T-helper 2 cell treated with Interferon-gamma antibody and Interleukin-4, amounts not matched to agents 100 ng/mL and 5 ng/mL, for 36 hours (primary cell): ENCODE measurements at regions not wholly inside any gene's neighbourhood (a gene's known extent, or its start where the extent isn't known, plus 50 kb on each side); places are given as distances from the start of the nearest gene placed in this dataset.

Experiments used
- intact Hi-C: fragments of 100-400 bp; cut with micrococcal nuclease; formaldehyde crosslinking; loops from one replicate; pipeline ENCODE4 v1.15.1; 2023

- intact Hi-C loops: no loop called here
These were observed 153.6 kb downstream of the VEGFA start for GRCh38 chr6:43923376-43924221.

GRCh38 chr6:43922426-43923375 lies 152.7 kb downstream of the VEGFA start:
- intact Hi-C loops: no loop called here

DNA sequence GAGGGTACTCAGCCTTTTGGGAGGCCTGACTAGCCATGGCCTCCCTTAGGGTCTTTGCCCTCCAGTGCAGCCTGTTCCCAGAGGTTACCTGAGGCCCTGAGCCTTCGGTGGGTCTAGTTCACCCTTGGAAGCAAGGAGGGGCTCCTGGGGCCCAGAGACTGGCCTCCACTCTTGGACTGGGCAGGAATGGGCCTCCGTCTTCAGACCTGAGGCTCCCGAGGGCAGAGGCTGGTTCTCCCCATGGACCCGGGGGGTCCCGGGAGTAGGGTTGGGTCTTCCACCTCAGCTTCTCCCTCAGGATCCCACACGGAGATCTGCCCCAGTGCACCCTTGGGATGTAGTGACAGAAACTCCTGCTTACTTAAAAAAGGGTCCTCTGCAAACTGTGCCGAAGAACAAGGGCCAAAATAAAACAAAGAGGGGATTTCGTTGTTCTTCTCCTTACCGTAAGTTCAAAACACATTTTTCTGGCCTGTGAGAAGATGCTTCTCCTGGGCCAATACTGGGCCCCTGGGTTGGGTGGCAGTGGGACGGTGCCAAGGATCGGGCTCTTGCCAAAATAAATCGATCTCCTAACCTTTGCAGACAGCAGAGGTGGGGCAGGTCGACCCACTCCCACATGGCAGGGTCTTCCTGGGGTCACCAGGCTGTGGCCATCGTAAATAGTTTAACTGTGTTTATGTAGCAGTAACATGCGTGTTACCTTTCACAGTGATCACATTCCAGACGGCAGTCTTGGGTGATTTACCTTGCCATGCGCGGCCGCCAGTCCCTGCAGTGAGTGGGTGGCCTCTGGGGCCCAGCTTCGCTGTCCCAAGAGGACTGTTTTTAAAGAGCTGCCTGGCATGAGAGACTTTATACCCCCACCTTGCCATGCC lies 151.8 kb downstream of the VEGFA start:
- intact Hi-C loops: no loop called here

DNA sequence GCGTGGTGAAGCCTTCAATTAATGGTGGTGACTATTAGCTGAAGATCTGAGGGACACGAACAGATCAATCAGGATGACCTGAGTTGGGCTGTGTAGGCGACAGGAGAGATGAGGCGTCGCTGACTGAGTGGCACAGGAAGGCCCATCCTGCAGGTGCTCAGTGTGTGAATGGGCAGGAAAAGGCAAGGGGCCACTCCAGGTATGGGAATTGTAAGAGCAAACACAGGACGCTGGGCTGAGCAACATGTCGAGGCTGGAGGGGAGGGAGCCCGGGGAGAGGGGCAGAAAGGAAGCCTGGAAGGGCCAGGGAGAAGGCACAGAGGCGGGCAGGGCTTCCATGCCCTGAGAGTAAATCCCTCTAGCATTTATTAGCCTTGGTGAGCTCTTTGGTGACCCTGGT lies 151.0 kb downstream of the VEGFA start:
- intact Hi-C loops: no loop called here

GRCh38 chr6:43919774-43920173 lies 149.8 kb downstream of the VEGFA start:
- intact Hi-C loops: no loop called here

- intact Hi-C loops: no loop called here
These were observed 147.9 kb downstream of the VEGFA start for GRCh38 chr6:43917878-43918382.

GRCh38 chr6:43916924-43917877 lies 147.2 kb downstream of the VEGFA start:
- intact Hi-C loops: no loop called here

DNA sequence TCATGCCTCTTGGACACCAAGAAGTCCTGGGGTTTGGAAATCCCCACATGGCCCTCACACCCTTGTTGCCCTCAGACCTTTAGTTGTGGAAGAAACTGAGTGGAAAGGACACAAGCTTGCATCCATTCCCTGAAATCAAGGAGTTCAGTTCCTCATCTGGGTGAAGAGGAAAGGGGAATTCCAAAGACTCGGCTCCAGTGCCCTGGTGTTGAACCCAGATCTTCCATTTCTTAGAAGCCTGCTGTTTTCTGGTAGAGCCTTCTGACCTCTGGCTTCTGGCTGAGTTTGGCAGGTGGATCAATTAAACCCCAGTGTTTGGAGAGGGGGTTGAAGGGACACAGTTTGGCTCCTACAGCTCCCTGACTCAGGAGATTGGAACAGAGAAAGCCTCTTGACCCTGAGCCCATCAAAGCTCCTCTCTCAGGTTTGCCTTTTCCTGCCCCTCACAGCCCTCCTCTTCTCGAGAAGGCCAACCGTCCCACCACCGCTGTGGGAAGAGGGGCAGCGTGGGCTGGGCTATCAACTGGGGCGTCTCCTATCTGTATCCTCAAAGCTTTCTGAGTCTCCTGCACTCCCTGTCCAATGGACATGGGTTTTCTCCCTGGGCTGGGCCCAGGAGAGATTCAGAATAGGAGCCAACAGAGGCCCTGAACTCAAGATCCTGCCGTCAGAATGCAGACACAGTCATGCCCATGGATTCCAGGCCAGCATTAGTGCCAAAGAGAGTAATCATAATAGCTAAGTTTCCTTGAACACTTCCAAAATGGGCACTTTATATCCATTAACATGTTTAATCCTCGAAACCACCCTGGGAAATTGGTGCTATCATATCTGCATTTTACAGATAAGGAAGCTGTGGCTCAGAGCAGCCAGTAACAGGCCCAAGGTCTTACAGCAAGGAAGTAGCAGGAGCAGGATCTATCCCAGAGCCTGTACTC lies 146.2 kb downstream of the VEGFA start:
- intact Hi-C loops: no loop called here

- intact Hi-C loops: no loop called here
These were observed 145.3 kb downstream of the VEGFA start for GRCh38 chr6:43915208-43915869.

GRCh38 chr6:43914272-43915147 lies 144.5 kb downstream of the VEGFA start:
- intact Hi-C loops: no loop called here

DNA sequence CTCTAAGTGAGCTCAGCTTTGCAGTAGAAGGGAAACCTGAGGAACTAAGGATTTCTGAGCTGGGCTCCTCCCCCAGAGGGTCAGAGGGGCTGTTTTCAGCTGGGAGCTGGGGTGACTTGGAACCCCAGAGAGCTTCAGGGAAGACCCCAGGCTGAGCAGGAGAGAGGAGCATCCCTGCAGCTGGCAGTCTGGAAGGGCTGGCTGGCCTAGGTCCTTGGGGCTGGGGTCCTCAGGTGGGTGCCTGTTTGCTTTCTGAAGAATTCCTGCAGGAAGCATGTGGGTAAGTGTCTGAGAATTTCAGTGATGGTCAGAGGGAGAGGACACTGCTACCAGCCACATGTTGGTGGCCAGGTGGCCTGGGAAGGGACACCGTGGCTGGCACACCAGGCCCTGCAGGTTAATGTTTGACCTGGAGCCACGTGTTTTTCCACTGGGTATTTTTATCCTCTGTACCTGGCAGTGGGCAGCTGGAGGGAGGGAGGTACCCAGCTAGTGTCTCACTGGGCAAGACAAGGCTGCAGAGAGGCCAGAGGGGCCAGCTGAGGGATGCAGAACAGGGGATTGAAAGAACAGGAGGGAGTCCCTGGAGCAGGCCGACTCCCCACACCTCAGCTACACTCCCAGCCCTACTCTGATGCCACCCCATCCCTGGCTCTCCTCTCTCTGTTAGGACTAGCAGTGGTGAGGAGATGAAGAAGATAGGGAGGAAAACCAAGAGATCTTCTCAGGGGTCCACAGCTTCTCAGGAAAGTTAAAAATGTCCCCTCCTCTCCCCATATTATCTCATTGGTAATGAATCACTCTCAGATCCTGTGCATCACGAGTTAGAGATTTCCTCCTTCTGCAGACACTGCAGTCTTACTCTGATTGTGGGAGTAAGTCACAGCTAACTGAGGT lies 143.6 kb downstream of the VEGFA start:
- intact Hi-C loops: no loop called here

DNA sequence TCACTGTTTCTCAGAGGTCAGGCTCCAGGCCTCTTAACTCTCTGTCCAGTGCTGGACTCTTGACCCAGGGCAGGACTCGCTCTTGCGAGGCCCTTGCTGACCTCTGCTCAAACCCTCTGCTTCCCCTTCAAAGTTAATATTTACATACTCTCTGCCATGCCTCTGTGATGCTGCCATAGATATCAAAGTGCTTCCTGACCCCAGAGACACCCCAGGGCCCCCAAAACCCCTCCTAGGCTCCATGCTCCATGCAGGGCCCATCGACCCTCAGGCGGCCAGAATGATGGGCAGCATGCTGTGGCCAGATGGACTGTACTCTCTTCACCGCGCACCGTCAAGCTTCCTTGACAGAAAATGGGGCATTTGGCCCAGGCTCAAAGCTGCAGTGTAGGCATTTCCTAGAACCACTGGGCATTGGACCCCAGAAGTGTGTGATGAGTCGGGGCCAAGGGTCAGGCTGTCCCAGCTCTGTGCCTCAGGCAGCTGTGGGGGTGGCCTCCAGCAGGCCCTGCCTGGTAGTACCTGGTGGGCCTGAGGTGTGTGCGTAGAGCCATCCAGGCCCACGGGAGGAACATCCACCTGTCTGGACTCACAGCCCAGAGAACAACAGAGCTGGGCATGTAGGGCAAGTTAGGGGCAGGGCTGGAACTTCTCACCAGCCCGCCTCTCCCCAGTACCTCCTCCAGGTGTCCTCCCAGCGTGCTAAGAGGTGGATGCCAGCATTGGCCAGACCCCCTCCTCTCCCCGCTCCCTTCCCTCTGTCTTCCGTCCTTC lies 142.8 kb downstream of the VEGFA start:
- intact Hi-C loops: no loop called here

DNA sequence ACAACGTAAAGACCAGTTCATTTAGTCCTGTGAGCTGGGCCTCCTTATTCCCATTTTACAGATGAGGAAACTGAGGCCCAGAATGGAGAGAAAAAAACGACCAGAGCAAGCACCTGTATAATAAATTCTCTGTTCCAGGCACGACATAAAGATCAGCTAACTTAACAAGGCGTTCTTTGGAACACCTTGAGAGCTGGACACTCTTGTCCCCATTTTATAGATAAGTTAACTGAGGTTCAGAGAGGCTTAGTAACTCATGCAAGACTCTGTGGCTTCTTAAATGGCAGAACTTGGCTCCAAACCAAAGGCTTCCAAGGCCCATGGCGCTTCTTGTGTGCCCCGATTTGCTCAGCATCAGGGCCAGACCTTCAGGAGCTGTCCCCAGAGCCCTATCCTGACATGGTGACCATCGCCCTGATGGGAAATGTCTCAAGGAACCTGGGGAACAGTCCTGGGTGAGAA lies 142.1 kb downstream of the VEGFA start:
- intact Hi-C loops: no loop called here

- intact Hi-C loops: no loop called here
These were observed 141.5 kb downstream of the VEGFA start for GRCh38 chr6:43911354-43912115.
